ENCODE measurements at regions not wholly inside any gene's neighbourhood (a gene's known extent, or its start where the extent isn't known, plus 50 kb on each side); places are given as distances from the start of the nearest gene placed in this dataset.
A peak's percentile ranks its signal among the peaks of the same experiment; 100 is the strongest.
"Not testable (repeated sequence)": the region's sequence is repeated elsewhere in the genome, so short reads cannot be mapped to it uniquely, and the experiment has no call there.

GRCh38 chr1:96522927-96523326 is 198.7 kb upstream of the PTBP2 start:
- Histone ChIP-seq H3K4me3 (ENCODE audit: low read length in 2 of 2) (no peak overlapping the region), H3K27ac (ENCODE audit: low read depth in 1 of 2, low read length in 2 of 2) (no peak overlapping the region), H3K4me1 (ENCODE audit: control insufficient read depth in 1 of 2, insufficient read depth in 2 of 2, low read length in 2 of 2) (peaks cover 4 to 5% of the 10 kb centered on the region in 2 donors), H3K36me3 (ENCODE audit: control insufficient read depth in 1 of 2, insufficient read depth in 2 of 2, low read length in 1 of 2) (no peaks in the 10 kb centered on the region), H3K27me3 (ENCODE audit: control insufficient read depth in 1 of 2, insufficient read depth in 2 of 2, low read length in 1 of 2) (no peaks in the 10 kb centered on the region), H3K9me3 (ENCODE audit: control insufficient read depth, low read length) (no peaks in the 10 kb centered on the region)
- 78 to 86% methylated on average over 1 of the region's 1 CpG for WGBS, 2 donors
- no peak for ATAC-seq (ENCODE audit: low FRiP score)
- DNase-seq: no peak
- intact Hi-C loops (cut with DNase I): no loop called here

GRCh38 chr1:96524100-96524499 is 197.5 kb upstream of the PTBP2 start:
- Histone ChIP-seq H3K4me3 (ENCODE audit: low read length in 2 of 2) (no peak overlapping the region), H3K36me3 (ENCODE audit: control insufficient read depth in 1 of 2, insufficient read depth in 2 of 2, low read length in 1 of 2) (no peaks in the 10 kb centered on the region), H3K27ac (ENCODE audit: low read depth in 1 of 2, low read length in 2 of 2) (no peak overlapping the region), H3K27me3 (ENCODE audit: control insufficient read depth in 1 of 2, insufficient read depth in 2 of 2, low read length in 1 of 2) (no peaks in the 10 kb centered on the region), H3K4me1 (ENCODE audit: control insufficient read depth in 1 of 2, insufficient read depth in 2 of 2, low read length in 2 of 2) (peaks cover 4 to 5% of the 10 kb centered on the region in 2 donors), H3K9me3 (ENCODE audit: control insufficient read depth, low read length) (peaks cover 2% of the 10 kb centered on the region)
- intact Hi-C loops (cut with DNase I): no loop called here
- 47% methylated on average over 2 of the region's 2 CpGs for WGBS, 2 donors
- no peak for DNase-seq
- ATAC-seq (ENCODE audit: low FRiP score): no peak

- peaks cover 5% of the 10 kb centered on the region for H3K9me3 ChIP-seq (ENCODE audit: control insufficient read depth, low read length)
- H3K4me3 ChIP-seq (ENCODE audit: low read length in 2 of 2): no peak overlapping the region
- H3K4me1 ChIP-seq (ENCODE audit: control insufficient read depth in 1 of 2, insufficient read depth in 2 of 2, low read length in 2 of 2): peaks cover 0 to 3% of the 10 kb centered on the region in 2 donors
- DNase-seq (no peak), ATAC-seq (ENCODE audit: low FRiP score) (peak; percentile 76)
- no peak overlapping the region for H3K27ac ChIP-seq (ENCODE audit: low read depth in 1 of 2, low read length in 2 of 2)
- 68% methylated on average over 8 of the region's 8 CpGs for WGBS, 2 donors
- H3K27me3 ChIP-seq (ENCODE audit: control insufficient read depth in 1 of 2, insufficient read depth in 2 of 2, low read length in 1 of 2): no peaks in the 10 kb centered on the region
- H3K36me3 ChIP-seq (ENCODE audit: control insufficient read depth in 1 of 2, insufficient read depth in 2 of 2, low read length in 1 of 2): no peaks in the 10 kb centered on the region
- intact Hi-C loops (cut with DNase I): no loop called here
Measured at GRCh38 chr1:96525657-96526557, 195.7 kb upstream of the PTBP2 start.

- H3K36me3 ChIP-seq (ENCODE audit: control insufficient read depth in 1 of 2, insufficient read depth in 2 of 2, low read length in 1 of 2); H3K27me3 ChIP-seq (ENCODE audit: control insufficient read depth in 1 of 2, insufficient read depth in 2 of 2, low read length in 1 of 2); ATAC-seq (ENCODE audit: low FRiP score); intact Hi-C loops (cut with DNase I); H3K9me3 ChIP-seq (ENCODE audit: control insufficient read depth, low read length); H3K4me3 ChIP-seq (ENCODE audit: low read length in 2 of 2); H3K4me1 ChIP-seq (ENCODE audit: control insufficient read depth in 1 of 2, insufficient read depth in 2 of 2, low read length in 2 of 2); DNase-seq; H3K27ac ChIP-seq (ENCODE audit: low read depth in 1 of 2, low read length in 2 of 2): not testable (repeated sequence)
- WGBS, 2 donors: 97 to 98% methylated on average over 1 of the region's 1 CpG
Measured at GRCh38 chr1:96528672-96529071, 192.9 kb upstream of the PTBP2 start.

- H3K27ac ChIP-seq (ENCODE audit: low read depth in 1 of 2, low read length in 2 of 2): no peak overlapping the region
- WGBS, 2 donors: 98% methylated on average over 4 of the region's 4 CpGs
- H3K27me3 ChIP-seq (ENCODE audit: control insufficient read depth in 1 of 2, insufficient read depth in 2 of 2, low read length in 1 of 2): no peaks in the 10 kb centered on the region
- H3K4me3 ChIP-seq (ENCODE audit: low read length in 2 of 2): no peak overlapping the region
- no peaks in the 10 kb centered on the region for H3K36me3 ChIP-seq (ENCODE audit: control insufficient read depth in 1 of 2, insufficient read depth in 2 of 2, low read length in 1 of 2)
- ATAC-seq (ENCODE audit: low FRiP score) (no peak), DNase-seq (no peak)
- H3K4me1 ChIP-seq (ENCODE audit: control insufficient read depth in 1 of 2, insufficient read depth in 2 of 2, low read length in 2 of 2): peaks cover 0 to 8% of the 10 kb centered on the region in 2 donors
- peaks cover 3% of the 10 kb centered on the region for H3K9me3 ChIP-seq (ENCODE audit: control insufficient read depth, low read length)
- intact Hi-C loops (cut with DNase I): no loop called here
Measured at GRCh38 chr1:96533820-96534219, 187.8 kb upstream of the PTBP2 start.

- DNase-seq: no peak
- no peak overlapping the region for H3K27ac ChIP-seq (ENCODE audit: low read depth in 1 of 2, low read length in 2 of 2)
- no peaks in the 10 kb centered on the region for H3K27me3 ChIP-seq (ENCODE audit: control insufficient read depth in 1 of 2, insufficient read depth in 2 of 2, low read length in 1 of 2)
- no peaks in the 10 kb centered on the region for H3K36me3 ChIP-seq (ENCODE audit: control insufficient read depth in 1 of 2, insufficient read depth in 2 of 2, low read length in 1 of 2)
- no peak overlapping the region for H3K4me3 ChIP-seq (ENCODE audit: low read length in 2 of 2)
- H3K4me1 ChIP-seq (ENCODE audit: control insufficient read depth in 1 of 2, insufficient read depth in 2 of 2, low read length in 2 of 2): peaks cover 0 to 8% of the 10 kb centered on the region in 2 donors
- intact Hi-C loops (cut with DNase I): no loop called here
- ATAC-seq (ENCODE audit: low FRiP score): no peak
- H3K9me3 ChIP-seq (ENCODE audit: control insufficient read depth, low read length): no peaks in the 10 kb centered on the region
Measured at GRCh38 chr1:96536581-96536980, 185.0 kb upstream of the PTBP2 start.

GRCh38 chr1:96538111-96538641 is 183.4 kb upstream of the PTBP2 start:
- DNase-seq: no peak
- peak overlapping the region; percentile 75 to 76 for H3K27ac ChIP-seq (ENCODE audit: low read depth in 1 of 2, low read length in 2 of 2)
- no peaks in the 10 kb centered on the region for H3K27me3 ChIP-seq (ENCODE audit: control insufficient read depth in 1 of 2, insufficient read depth in 2 of 2, low read length in 1 of 2)
- ATAC-seq (ENCODE audit: low FRiP score): peak; percentile 74
- no peak overlapping the region for H3K4me3 ChIP-seq (ENCODE audit: low read length in 2 of 2)
- H3K36me3 ChIP-seq (ENCODE audit: control insufficient read depth in 1 of 2, insufficient read depth in 2 of 2, low read length in 1 of 2): no peaks in the 10 kb centered on the region
- H3K4me1 ChIP-seq (ENCODE audit: control insufficient read depth in 1 of 2, insufficient read depth in 2 of 2, low read length in 2 of 2): peaks cover 0 to 8% of the 10 kb centered on the region in 2 donors
- intact Hi-C loops (cut with DNase I): no loop called here
- no peaks in the 10 kb centered on the region for H3K9me3 ChIP-seq (ENCODE audit: control insufficient read depth, low read length)
- 50 to 53% methylated on average over 4 of the region's 4 CpGs for WGBS, 2 donors

GRCh38 chr1:96538883-96539282 is 182.7 kb upstream of the PTBP2 start:
- WGBS, 2 donors: 1 to 8% methylated on average over 5 of the region's 5 CpGs
- intact Hi-C loops (cut with DNase I): no loop called here
- DNase-seq: no peak
- Histone ChIP-seq H3K27ac (ENCODE audit: low read depth in 1 of 2, low read length in 2 of 2) (no peak overlapping the region), H3K4me3 (ENCODE audit: low read length in 2 of 2) (no peak overlapping the region), H3K4me1 (ENCODE audit: control insufficient read depth in 1 of 2, insufficient read depth in 2 of 2, low read length in 2 of 2) (peaks cover 0 to 8% of the 10 kb centered on the region in 2 donors), H3K36me3 (ENCODE audit: control insufficient read depth in 1 of 2, insufficient read depth in 2 of 2, low read length in 1 of 2) (no peaks in the 10 kb centered on the region), H3K9me3 (ENCODE audit: control insufficient read depth, low read length) (no peaks in the 10 kb centered on the region), H3K27me3 (ENCODE audit: control insufficient read depth in 1 of 2, insufficient read depth in 2 of 2, low read length in 1 of 2) (no peaks in the 10 kb centered on the region)
- peak; percentile 55 for ATAC-seq (ENCODE audit: low FRiP score)

GRCh38 chr1:96541491-96541890 is 180.1 kb upstream of the PTBP2 start:
- H3K4me3 ChIP-seq (ENCODE audit: low read length in 2 of 2): no peak overlapping the region
- no peak for DNase-seq
- no peaks in the 10 kb centered on the region for H3K9me3 ChIP-seq (ENCODE audit: control insufficient read depth, low read length)
- H3K27ac ChIP-seq (ENCODE audit: low read depth in 1 of 2, low read length in 2 of 2): no peak overlapping the region
- no peak for ATAC-seq (ENCODE audit: low FRiP score)
- 94 to 100% methylated on average over 2 of the region's 2 CpGs for WGBS, 2 donors
- H3K27me3 ChIP-seq (ENCODE audit: control insufficient read depth in 1 of 2, insufficient read depth in 2 of 2, low read length in 1 of 2): no peaks in the 10 kb centered on the region
- no peaks in the 10 kb centered on the region for H3K36me3 ChIP-seq (ENCODE audit: control insufficient read depth in 1 of 2, insufficient read depth in 2 of 2, low read length in 1 of 2)
- H3K4me1 ChIP-seq (ENCODE audit: control insufficient read depth in 1 of 2, insufficient read depth in 2 of 2, low read length in 2 of 2): peaks cover 0 to 8% of the 10 kb centered on the region in 2 donors
- intact Hi-C loops (cut with DNase I): no loop called here
